IMR-90 (cell line): ENCODE measurements at regions not wholly inside any gene's neighbourhood (a gene's known extent, or its start where the extent isn't known, plus 50 kb on each side); places are given as distances from the start of the nearest gene placed in this dataset.

Experiments used
- ATAC-seq: fragments of 200-7000 bp; cut with Tn5 transposase; 2 replicates; pipeline ENCODE4 v1.9.1; 2020; ENCODE audit warnings: low read depth, mild to moderate bottlenecking, moderate library complexity
- BruUV-seq: library from RNA; stranded (reverse); fragments of 400-500 nt; replicated peaks from 2 replicates; lab custom pipeline; 2021; lab: Mats Ljungman, UMichigan
- CTCF ChIA-PET: fragments of 300-600 bp; formaldehyde crosslinking; extraction: SDS; loops from one replicate; lab custom pipeline; 2021; ENCODE audit warnings: antibody characterized with exemption; lab: Yijun Ruan, JAX
- POLR2A ChIA-PET: fragments of 300-600 bp; sonication (Branson Sonifier 250); formaldehyde crosslinking; loops from one replicate; lab custom pipeline; 2022; ENCODE audit warnings: antibody characterized with exemption; ENCODE audit not compliant: unreplicated experiment; lab: Charles Lee
- DNase-seq: peaks from one replicate; pipeline ENCODE4 v3.0.0; 2013
- H2AFZ ChIP-seq: replicated peaks from 2 replicates; pipeline ENCODE3; 2013; ENCODE audit warnings: low read length, mild to moderate bottlenecking; ENCODE audit not compliant: poor library complexity
- H2AK5ac ChIP-seq: 2 replicates; pipeline ENCODE4 v1.6.1; 2013; ENCODE audit warnings: low read depth, low read length, inconsistent platforms
- H2AK9ac ChIP-seq: replicated peaks from 2 replicates; pipeline ENCODE3; 2013; ENCODE audit warnings: mild to moderate bottlenecking, low read depth, low read length, moderate library complexity; ENCODE audit not compliant: poor library complexity
- H2BK120ac ChIP-seq: 2 replicates; pipeline ENCODE4 v1.6.1; 2013; ENCODE audit warnings: low read depth, low read length, inconsistent platforms
- H2BK15ac ChIP-seq: 3 replicates; pipeline ENCODE4 v1.6.1; 2013; ENCODE audit warnings: low read depth, low read length, inconsistent platforms
- H2BK20ac ChIP-seq: 2 replicates; pipeline ENCODE4 v1.6.1; 2013; ENCODE audit warnings: low read depth, mild to moderate bottlenecking, inconsistent platforms, low read length, moderate library complexity
- H2BK5ac ChIP-seq: 2 replicates; pipeline ENCODE4 v1.6.1; 2013; ENCODE audit warnings: mild to moderate bottlenecking, low read depth, low read length, inconsistent platforms; ENCODE audit not compliant: poor library complexity, severe bottlenecking
- H3K14ac ChIP-seq: replicated peaks from 2 replicates; pipeline ENCODE4 v1.6.1; 2013; ENCODE audit warnings: low read depth, low read length, inconsistent platforms
- H3K18ac ChIP-seq: 2 replicates; pipeline ENCODE4 v1.6.1; 2013; ENCODE audit warnings: low read depth, low read length, control low read depth
- H3K23ac ChIP-seq: 2 replicates; pipeline ENCODE4 v1.6.1; 2013; ENCODE audit warnings: low read depth, low read length, inconsistent platforms
- H3K27ac ChIP-seq: 2 replicates; pipeline ENCODE4 v1.5.1; 2013; ENCODE audit warnings: mild to moderate bottlenecking, control low read depth, low read length; ENCODE audit not compliant: insufficient read depth
- H3K27me3 ChIP-seq: 2 replicates; pipeline ENCODE4 v1.6.1; 2013; ENCODE audit warnings: low read length; ENCODE audit not compliant: control insufficient read depth, insufficient read depth
- H3K36me3 ChIP-seq: 2 replicates; pipeline ENCODE4 v1.6.1; 2013; ENCODE audit warnings: low read length, mixed read lengths; ENCODE audit not compliant: control insufficient read depth, insufficient read depth
- H3K4ac ChIP-seq: 2 replicates; pipeline ENCODE4 v1.6.1; 2013; ENCODE audit warnings: low read depth, low read length, inconsistent platforms
- H3K4me1 ChIP-seq: 2 replicates; pipeline ENCODE4 v1.6.1; 2013; ENCODE audit warnings: low read length, mixed read lengths; ENCODE audit not compliant: control insufficient read depth, insufficient read depth
- H3K4me2 ChIP-seq: 2 replicates; pipeline ENCODE4 v1.6.1; 2013; ENCODE audit warnings: low read depth, mild to moderate bottlenecking, control low read depth, low read length, moderate library complexity
- H3K4me3 ChIP-seq: 2 replicates; pipeline ENCODE4 v1.5.1; 2013; ENCODE audit warnings: low read depth, mild to moderate bottlenecking, control low read depth, low read length, moderate library complexity; ENCODE audit not compliant: insufficient read depth
- H3K56ac ChIP-seq: 2 replicates; pipeline ENCODE4 v1.6.1; 2013; ENCODE audit warnings: low read length, inconsistent platforms; ENCODE audit not compliant: insufficient read depth; ENCODE audit errors: extremely low read depth
- H3K79me1 ChIP-seq, 2 experiments: 2 replicates each; pipeline ENCODE4 v1.6.1; 2013; ENCODE audit warnings: low read length in 2 of 2, inconsistent platforms in 1 of 2, low read depth in 1 of 2
- H3K9ac ChIP-seq: 2 replicates; pipeline ENCODE4 v1.6.1; 2013; ENCODE audit warnings: low read depth, low read length, control low read depth
- H3K9me1 ChIP-seq: 2 replicates; pipeline ENCODE4 v1.6.1; 2013; ENCODE audit warnings: low read length, inconsistent platforms; ENCODE audit not compliant: insufficient read depth
- H3K9me3 ChIP-seq: 2 replicates; pipeline ENCODE4 v1.6.1; 2013; ENCODE audit warnings: low read length; ENCODE audit not compliant: control insufficient read depth, insufficient read depth
- H4K20me1 ChIP-seq: 2 replicates; pipeline ENCODE4 v1.6.1; 2013; ENCODE audit warnings: low read length, inconsistent platforms; ENCODE audit not compliant: insufficient read depth
- H4K5ac ChIP-seq: 2 replicates; pipeline ENCODE4 v1.6.1; 2013; ENCODE audit warnings: mild to moderate bottlenecking, low read depth, low read length, control low read depth
- H4K8ac ChIP-seq, 2 experiments: 2 replicates each; pipeline ENCODE4 v1.6.1; 2013; ENCODE audit warnings: low read depth in 2 of 2, low read length in 2 of 2, control low read depth in 1 of 2, inconsistent platforms in 1 of 2
- H4K91ac ChIP-seq: 2 replicates; pipeline ENCODE4 v1.6.1; 2013; ENCODE audit warnings: low read depth, low read length, inconsistent platforms; ENCODE audit not compliant: insufficient read depth
- BHLHE40 ChIP-seq: fragments of 150-350 bp; IDR thresholded peaks from 2 replicates; pipeline ENCODE4 v1.6.1; 2016; ENCODE audit warnings: mild to moderate bottlenecking, low read depth, low read length
- CEBPB ChIP-seq: IDR thresholded peaks from 2 replicates; pipeline ENCODE4 v1.6.1; 2012; ENCODE audit warnings: low read depth, low read length, improper control_type of control experiment
- CHD1 ChIP-seq: IDR thresholded peaks from 2 replicates; pipeline ENCODE4 v1.6.1; 2012; ENCODE audit warnings: low read depth, low read length, improper control_type of control experiment
- FOS ChIP-seq: fragments of 150-350 bp; IDR thresholded peaks from 2 replicates; pipeline ENCODE4 v1.6.1; 2016; ENCODE audit warnings: low read depth, low read length
- MAFK ChIP-seq: IDR thresholded peaks from 2 replicates; pipeline ENCODE4 v1.6.1; 2012; ENCODE audit warnings: low read depth, low read length, improper control_type of control experiment
- MAZ ChIP-seq: IDR thresholded peaks from 2 replicates; pipeline ENCODE4 v1.6.1; 2012; ENCODE audit warnings: low read depth, mild to moderate bottlenecking, low read length, improper control_type of control experiment, moderate library complexity, borderline replicate concordance
- MXI1 ChIP-seq: IDR thresholded peaks from 2 replicates; pipeline ENCODE4 v1.6.1; 2012; ENCODE audit warnings: low read depth, mild to moderate bottlenecking, low read length, moderate library complexity, borderline replicate concordance
- NFE2L2 ChIP-seq: fragments of 150-350 bp; IDR thresholded peaks from 2 replicates; pipeline ENCODE4 v1.6.1; 2016; ENCODE audit warnings: low read depth, mild to moderate bottlenecking, low read length
- POLR2A ChIP-seq: IDR thresholded peaks from 2 replicates; pipeline ENCODE4 v1.6.1; 2012; ENCODE audit warnings: mild to moderate bottlenecking, low read depth, low read length
- RAD21 ChIP-seq: IDR thresholded peaks from 2 replicates; pipeline ENCODE4 v1.6.1; 2012; ENCODE audit warnings: low read length, improper control_type of control experiment
- RCOR1 ChIP-seq: IDR thresholded peaks from 2 replicates; pipeline ENCODE4 v1.6.1; 2012; ENCODE audit warnings: mild to moderate bottlenecking, low read length, improper control_type of control experiment; ENCODE audit not compliant: insufficient replicate concordance
- RFX5 ChIP-seq: IDR thresholded peaks from 2 replicates; pipeline ENCODE4 v1.8.0; 2012; ENCODE audit warnings: low read depth, mild to moderate bottlenecking, low read length, moderate library complexity
- SMC3 ChIP-seq: fragments of 150-350 bp; IDR thresholded peaks from 2 replicates; pipeline ENCODE4 v1.6.1; 2016; ENCODE audit warnings: low read depth, mild to moderate bottlenecking, antibody characterized with exemption, low read length, moderate library complexity
- WGBS, 2 experiments: methylation state at CpG; one replicate each; pipeline versions ENCODE4 v1.1.5 to v1.1.7; 2013; ENCODE audit warnings: missing lambda C conversion rate in 2 of 2; ENCODE audit not compliant: insufficient read length in 1 of 2; ENCODE audit errors: extremely low coverage in 2 of 2; 5-methylcytosine and 5-hydroxymethylcytosine counted together
- dilution Hi-C: fragments of 300-500 bp; cut with HindIII; formaldehyde crosslinking; loops from one replicate; pipeline ENCODE4 v1.14.3; 2018; ENCODE audit warnings: low sequenced_read_pairs; ENCODE audit not compliant: unreplicated experiment
- in situ Hi-C: fragments of 300-500 bp; cut with MboI; formaldehyde crosslinking; loops from 3 replicates; pipeline ENCODE4 v1.14.3; 2019; ENCODE audit warnings: low sequenced_read_pairs, inconsistent platforms, mixed read lengths
- intact Hi-C: fragments of 100-400 bp; cut with micrococcal nuclease; formaldehyde crosslinking; loops from 2 replicates; pipeline ENCODE4 v1.10.0; 2022
- TF ChIP-seq, protein P1 (sequence below): conservative IDR thresholded peaks from 2 replicates; pipeline ENCODE4 v1.5.1; 2012; ENCODE audit warnings: mild to moderate bottlenecking, low read depth, low read length, improper control_type of control experiment
- TF ChIP-seq, protein P2 (sequence below): fragments of 150-350 bp; IDR thresholded peaks from 2 replicates; pipeline ENCODE4 v1.6.1; 2016; ENCODE audit warnings: low read depth, mild to moderate bottlenecking, low read length, moderate library complexity, borderline replicate concordance
- TF ChIP-seq, protein P3 (sequence below): fragments of 150-350 bp; IDR thresholded peaks from 2 replicates; pipeline ENCODE4 v1.6.1; 2017; ENCODE audit warnings: mild to moderate bottlenecking, antibody characterized with exemption, low read length, low read depth

DNA sequence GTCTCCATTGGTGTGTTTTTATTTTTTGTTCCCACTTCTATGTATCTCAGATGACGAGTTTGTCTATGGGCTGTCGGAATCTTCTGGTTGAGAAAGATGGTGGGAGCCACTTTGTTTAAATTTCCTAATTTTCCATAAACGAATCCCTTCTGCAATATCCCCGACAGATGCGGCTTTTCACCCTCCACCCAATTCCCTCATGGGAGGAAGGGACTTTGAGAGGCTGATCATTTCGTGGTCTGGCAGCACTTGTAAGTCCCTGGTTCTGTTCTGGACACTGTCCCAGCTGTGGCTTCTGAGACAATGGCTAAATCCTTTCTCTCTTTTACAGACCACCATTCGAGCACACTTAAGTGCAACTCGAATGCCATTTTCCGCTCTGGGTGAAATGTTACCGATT lies 72.2 kb upstream of the PUDP start:
- BruUV-seq = no TSS peak
- dilution Hi-C loops = no loop called here
- DNase-seq = no peak

More for the DNA sequence above, 72.2 kb upstream of the PUDP start:
- no peaks in the 10 kb centered on the region for H3K4me1 ChIP-seq
- no peak overlapping the region for H4K5ac ChIP-seq
- no peak overlapping the region for H2AFZ ChIP-seq
- no peak overlapping the region for H2BK20ac ChIP-seq
- H3K14ac ChIP-seq = no peak overlapping the region
- no peak overlapping the region for H3K27ac ChIP-seq
- TF ChIP-seq SMC3 (no peak), CHD1 (no peak), POLR2A (no peak), MXI1 (no peak), CEBPB (no peak), MAFK (no peak), BHLHE40 (no peak), FOS (no peak), NFE2L2 (no peak), RFX5 (no peak), MAZ (no peak), RAD21 (no peak), RCOR1 (no peak)
- TF ChIP-seq, protein P1, sequence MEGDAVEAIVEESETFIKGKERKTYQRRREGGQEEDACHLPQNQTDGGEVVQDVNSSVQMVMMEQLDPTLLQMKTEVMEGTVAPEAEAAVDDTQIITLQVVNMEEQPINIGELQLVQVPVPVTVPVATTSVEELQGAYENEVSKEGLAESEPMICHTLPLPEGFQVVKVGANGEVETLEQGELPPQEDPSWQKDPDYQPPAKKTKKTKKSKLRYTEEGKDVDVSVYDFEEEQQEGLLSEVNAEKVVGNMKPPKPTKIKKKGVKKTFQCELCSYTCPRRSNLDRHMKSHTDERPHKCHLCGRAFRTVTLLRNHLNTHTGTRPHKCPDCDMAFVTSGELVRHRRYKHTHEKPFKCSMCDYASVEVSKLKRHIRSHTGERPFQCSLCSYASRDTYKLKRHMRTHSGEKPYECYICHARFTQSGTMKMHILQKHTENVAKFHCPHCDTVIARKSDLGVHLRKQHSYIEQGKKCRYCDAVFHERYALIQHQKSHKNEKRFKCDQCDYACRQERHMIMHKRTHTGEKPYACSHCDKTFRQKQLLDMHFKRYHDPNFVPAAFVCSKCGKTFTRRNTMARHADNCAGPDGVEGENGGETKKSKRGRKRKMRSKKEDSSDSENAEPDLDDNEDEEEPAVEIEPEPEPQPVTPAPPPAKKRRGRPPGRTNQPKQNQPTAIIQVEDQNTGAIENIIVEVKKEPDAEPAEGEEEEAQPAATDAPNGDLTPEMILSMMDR = no peak
- TF ChIP-seq, protein P2, sequence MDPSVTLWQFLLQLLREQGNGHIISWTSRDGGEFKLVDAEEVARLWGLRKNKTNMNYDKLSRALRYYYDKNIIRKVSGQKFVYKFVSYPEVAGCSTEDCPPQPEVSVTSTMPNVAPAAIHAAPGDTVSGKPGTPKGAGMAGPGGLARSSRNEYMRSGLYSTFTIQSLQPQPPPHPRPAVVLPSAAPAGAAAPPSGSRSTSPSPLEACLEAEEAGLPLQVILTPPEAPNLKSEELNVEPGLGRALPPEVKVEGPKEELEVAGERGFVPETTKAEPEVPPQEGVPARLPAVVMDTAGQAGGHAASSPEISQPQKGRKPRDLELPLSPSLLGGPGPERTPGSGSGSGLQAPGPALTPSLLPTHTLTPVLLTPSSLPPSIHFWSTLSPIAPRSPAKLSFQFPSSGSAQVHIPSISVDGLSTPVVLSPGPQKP = no peak
- TF ChIP-seq, protein P3, sequence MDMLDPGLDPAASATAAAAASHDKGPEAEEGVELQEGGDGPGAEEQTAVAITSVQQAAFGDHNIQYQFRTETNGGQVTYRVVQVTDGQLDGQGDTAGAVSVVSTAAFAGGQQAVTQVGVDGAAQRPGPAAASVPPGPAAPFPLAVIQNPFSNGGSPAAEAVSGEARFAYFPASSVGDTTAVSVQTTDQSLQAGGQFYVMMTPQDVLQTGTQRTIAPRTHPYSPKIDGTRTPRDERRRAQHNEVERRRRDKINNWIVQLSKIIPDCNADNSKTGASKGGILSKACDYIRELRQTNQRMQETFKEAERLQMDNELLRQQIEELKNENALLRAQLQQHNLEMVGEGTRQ = no peak
- no peaks in the 10 kb centered on the region for H3K36me3 ChIP-seq
- H3K4ac ChIP-seq = no peak overlapping the region
- no peaks in the 10 kb centered on the region for H4K20me1 ChIP-seq
- H3K4me3 ChIP-seq = no peak overlapping the region
- no peak overlapping the region for H3K23ac ChIP-seq
- no peak overlapping the region for H2AK5ac ChIP-seq
- no peaks in the 10 kb centered on the region for H3K9me1 ChIP-seq
- H2BK5ac ChIP-seq = no peak overlapping the region
- H2AK9ac ChIP-seq = no peak overlapping the region
- no peaks in the 10 kb centered on the region for H3K79me1 ChIP-seq
- intact Hi-C loops = no loop called here
- no peak overlapping the region for H4K91ac ChIP-seq
- no peak overlapping the region for H3K18ac ChIP-seq
- ATAC-seq = no peak
- H4K8ac ChIP-seq = no peak overlapping the region
- H3K9ac ChIP-seq = no peak overlapping the region
- H2BK120ac ChIP-seq = no peak overlapping the region
- no peak overlapping the region for H3K56ac ChIP-seq
- ChIA-PET POLR2A (no interaction called here), CTCF (no interaction called here)
- H2BK15ac ChIP-seq = no peak overlapping the region
- H3K4me2 ChIP-seq = no peak overlapping the region
- in situ Hi-C loops = no loop called here
- no CpG with 5 or more reads among the region's 10 CpGs for WGBS, 2 experiments
- no peaks in the 10 kb centered on the region for H3K9me3 ChIP-seq
- no peaks in the 10 kb centered on the region; the same call in none of the 2 replicates for H3K27me3 ChIP-seq
